ENCODE measurements at regions not wholly inside any gene's neighbourhood (a gene's known extent, or its start where the extent isn't known, plus 50 kb on each side); places are given as distances from the start of the nearest gene placed in this dataset.

DNA sequence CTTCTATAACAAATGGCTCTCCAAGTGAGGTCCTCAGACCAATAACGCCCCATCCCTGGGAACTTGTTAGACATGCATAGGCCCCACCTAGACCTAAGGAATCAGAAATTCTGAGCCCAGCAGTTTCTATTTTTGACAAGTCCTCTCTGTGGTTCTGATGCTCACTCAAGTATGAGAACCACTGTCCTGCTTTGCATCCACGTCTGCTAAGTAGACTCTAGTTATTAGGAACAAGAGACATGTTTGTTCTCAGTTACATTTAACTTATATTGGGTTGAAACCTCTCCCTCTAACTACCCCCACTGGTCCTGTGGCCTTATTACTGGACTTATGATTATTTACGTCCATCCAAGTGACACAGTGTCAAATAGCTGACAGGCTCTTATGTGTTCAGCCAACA, 70.3 kb downstream of the TMEM17 start:
- intact Hi-C loops (cut with micrococcal nuclease; ENCODE audit: unreplicated experiment): no loop called here
- H3K4me3 ChIP-seq (ENCODE audit: low read depth, low read length): no peak overlapping the region
- no peaks in the 10 kb centered on the region for H3K9me3 ChIP-seq
- H3K9me3 Mint-ChIP-seq (ENCODE audit: unreplicated experiment): peaks cover under 1% of the 10 kb centered on the region
- H3K27me3 Mint-ChIP-seq (ENCODE audit: insufficient read depth, unreplicated experiment): no peaks in the 10 kb centered on the region
- TF ChIP-seq, protein P1, sequence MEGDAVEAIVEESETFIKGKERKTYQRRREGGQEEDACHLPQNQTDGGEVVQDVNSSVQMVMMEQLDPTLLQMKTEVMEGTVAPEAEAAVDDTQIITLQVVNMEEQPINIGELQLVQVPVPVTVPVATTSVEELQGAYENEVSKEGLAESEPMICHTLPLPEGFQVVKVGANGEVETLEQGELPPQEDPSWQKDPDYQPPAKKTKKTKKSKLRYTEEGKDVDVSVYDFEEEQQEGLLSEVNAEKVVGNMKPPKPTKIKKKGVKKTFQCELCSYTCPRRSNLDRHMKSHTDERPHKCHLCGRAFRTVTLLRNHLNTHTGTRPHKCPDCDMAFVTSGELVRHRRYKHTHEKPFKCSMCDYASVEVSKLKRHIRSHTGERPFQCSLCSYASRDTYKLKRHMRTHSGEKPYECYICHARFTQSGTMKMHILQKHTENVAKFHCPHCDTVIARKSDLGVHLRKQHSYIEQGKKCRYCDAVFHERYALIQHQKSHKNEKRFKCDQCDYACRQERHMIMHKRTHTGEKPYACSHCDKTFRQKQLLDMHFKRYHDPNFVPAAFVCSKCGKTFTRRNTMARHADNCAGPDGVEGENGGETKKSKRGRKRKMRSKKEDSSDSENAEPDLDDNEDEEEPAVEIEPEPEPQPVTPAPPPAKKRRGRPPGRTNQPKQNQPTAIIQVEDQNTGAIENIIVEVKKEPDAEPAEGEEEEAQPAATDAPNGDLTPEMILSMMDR (IDR thresholded peaks at IDR 0.05; ENCODE audit: insufficient read depth in 1 of 2, low read depth in 1 of 2, low read length in 1 of 2, severe bottlenecking in 1 of 2, unreplicated experiment in 1 of 2): no peak
- H3K36me3 Mint-ChIP-seq (ENCODE audit: insufficient read depth, unreplicated experiment): peaks cover 6% of the 10 kb centered on the region
- BruUV-seq (replicated peaks): no TSS peak
- peaks cover 7% of the 10 kb centered on the region for H3K4me1 Mint-ChIP-seq (ENCODE audit: low read depth, unreplicated experiment)
- CTCF ChIA-PET: no interaction called here
- no peaks in the 10 kb centered on the region for H3K27me3 ChIP-seq (replicated peaks; ENCODE audit: control insufficient read depth, insufficient read depth, low read length)
- POLR2A ChIA-PET: interaction anchor here (0.5 kb wide), 1 partner anchor 374 kb away, joined by 6 read pairs; no protein-coding TSS in a partner anchor
- no peak for DNase-seq
- no peak overlapping the region for H3K27ac Mint-ChIP-seq (ENCODE audit: unreplicated experiment)
- no peaks in the 10 kb centered on the region for H3K36me3 ChIP-seq (ENCODE audit: control insufficient read depth, insufficient read depth, low read length)
- no peak overlapping the region for H3K4me3 Mint-ChIP-seq (ENCODE audit: unreplicated experiment)
- H3K4me1 ChIP-seq: no peaks in the 10 kb centered on the region

DNA sequence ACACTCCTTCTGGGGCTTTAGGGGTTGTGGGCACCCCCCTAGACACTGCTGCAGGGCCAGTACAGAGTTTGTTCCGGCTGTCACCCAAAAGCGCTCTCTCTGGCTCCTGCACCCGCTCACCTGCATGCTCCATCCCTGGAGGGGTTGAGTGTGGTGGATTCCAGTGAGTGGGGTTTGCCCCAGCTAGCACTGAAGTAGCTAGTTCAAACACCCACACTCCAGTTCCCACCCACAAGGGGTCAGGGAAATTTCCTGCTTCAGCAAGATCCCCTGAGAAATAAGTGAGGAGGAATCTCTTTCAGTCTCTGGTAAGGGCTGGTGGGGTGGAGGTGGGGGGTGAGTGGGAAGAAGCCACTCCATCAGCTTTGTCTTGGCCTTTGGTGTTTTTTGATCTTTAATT, 73.6 kb downstream of the TMEM17 start:
- POLR2A ChIA-PET: no interaction called here

DNA sequence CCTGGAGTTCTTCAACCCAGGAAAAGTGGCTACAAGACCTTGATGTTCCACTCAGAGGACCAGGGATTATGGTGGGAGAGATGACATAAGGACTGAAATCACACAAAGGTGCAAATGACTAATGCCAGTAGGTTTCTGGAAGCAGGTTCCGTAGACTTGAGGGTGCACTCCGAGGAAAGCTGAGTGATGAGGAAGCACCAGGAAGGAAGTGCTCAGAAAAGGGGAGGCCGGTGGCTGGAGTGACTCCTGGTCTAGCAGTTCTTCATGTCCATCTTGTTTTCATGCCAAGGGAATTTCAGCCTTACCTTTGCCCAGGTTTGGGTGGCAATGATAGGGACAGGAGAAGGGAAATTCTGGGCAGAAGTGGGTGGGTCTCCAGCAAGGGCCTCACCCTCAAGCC, 74.5 kb downstream of the TMEM17 start:
- ChIA-PET POLR2A (no interaction called here), CTCF (no interaction called here)
- TF ChIP-seq, protein P1 (IDR thresholded peaks at IDR 0.05; ENCODE audit: insufficient read depth in 1 of 2, low read depth in 1 of 2, low read length in 1 of 2, severe bottlenecking in 1 of 2, unreplicated experiment in 1 of 2): no peak
- BruUV-seq (replicated peaks): no TSS peak
- Histone ChIP-seq H3K36me3 (ENCODE audit: control insufficient read depth, insufficient read depth, low read length) (no peaks in the 10 kb centered on the region), H3K4me1 (no peaks in the 10 kb centered on the region), H3K4me3 (ENCODE audit: low read depth, low read length) (no peak overlapping the region), H3K9me3 (no peaks in the 10 kb centered on the region), H3K27me3 (replicated peaks; ENCODE audit: control insufficient read depth, insufficient read depth, low read length) (no peaks in the 10 kb centered on the region)
- no peak for DNase-seq
- H3K36me3 Mint-ChIP-seq (ENCODE audit: insufficient read depth, unreplicated experiment): no peaks in the 10 kb centered on the region
- no peak overlapping the region for H3K4me3 Mint-ChIP-seq (ENCODE audit: unreplicated experiment)
- no peak overlapping the region for H3K27ac Mint-ChIP-seq (ENCODE audit: unreplicated experiment)
- intact Hi-C loops (cut with micrococcal nuclease; ENCODE audit: unreplicated experiment): no loop called here
- peaks cover 7% of the 10 kb centered on the region for H3K4me1 Mint-ChIP-seq (ENCODE audit: low read depth, unreplicated experiment)
- H3K27me3 Mint-ChIP-seq (ENCODE audit: insufficient read depth, unreplicated experiment): no peaks in the 10 kb centered on the region
- H3K9me3 Mint-ChIP-seq (ENCODE audit: unreplicated experiment): peaks cover 9% of the 10 kb centered on the region

More for the DNA sequence above, 73.6 kb downstream of the TMEM17 start:
- Histone ChIP-seq H3K27me3 (replicated peaks; ENCODE audit: control insufficient read depth, insufficient read depth, low read length) (no peaks in the 10 kb centered on the region), H3K36me3 (ENCODE audit: control insufficient read depth, insufficient read depth, low read length) (no peaks in the 10 kb centered on the region), H3K4me3 (ENCODE audit: low read depth, low read length) (no peak overlapping the region), H3K9me3 (no peaks in the 10 kb centered on the region), H3K4me1 (no peaks in the 10 kb centered on the region)
- intact Hi-C loops (cut with micrococcal nuclease; ENCODE audit: unreplicated experiment): no loop called here
- H3K4me1 Mint-ChIP-seq (ENCODE audit: low read depth, unreplicated experiment): peaks cover 7% of the 10 kb centered on the region
- H3K27me3 Mint-ChIP-seq (ENCODE audit: insufficient read depth, unreplicated experiment): no peaks in the 10 kb centered on the region
- no TSS peak for BruUV-seq (replicated peaks)
- no peak for DNase-seq
- H3K4me3 Mint-ChIP-seq (ENCODE audit: unreplicated experiment): no peak overlapping the region
- CTCF ChIA-PET: no interaction called here
- peaks cover 9% of the 10 kb centered on the region for H3K9me3 Mint-ChIP-seq (ENCODE audit: unreplicated experiment)
- TF ChIP-seq, protein P1 (IDR thresholded peaks at IDR 0.05; ENCODE audit: insufficient read depth in 1 of 2, low read depth in 1 of 2, low read length in 1 of 2, severe bottlenecking in 1 of 2, unreplicated experiment in 1 of 2): no peak
- H3K36me3 Mint-ChIP-seq (ENCODE audit: insufficient read depth, unreplicated experiment): no peaks in the 10 kb centered on the region
- no peak overlapping the region for H3K27ac Mint-ChIP-seq (ENCODE audit: unreplicated experiment)
